ENCODE measurements at regions not wholly inside any gene's neighbourhood (a gene's known extent, or its start where the extent isn't known, plus 50 kb on each side); places are given as distances from the start of the nearest gene placed in this dataset.

GRCh38 chr5:89281766-89282553 is 399.0 kb upstream of the MEF2C start:
- TF ChIP-seq CTCF (IDR thresholded peaks at IDR 0.05; ENCODE audit: poor library complexity, severe bottlenecking): no peak
- no peak for TF ChIP-seq REST (IDR thresholded peaks at IDR 0.05; ENCODE audit: borderline replicate concordance)
- TF ChIP-seq EP300 (conservative IDR thresholded peaks at IDR 0.05; ENCODE audit: poor library complexity, severe bottlenecking): no peak
- TF ChIP-seq RAD21 (conservative IDR thresholded peaks at IDR 0.05): no peak
- TF ChIP-seq TAF1 (IDR thresholded peaks at IDR 0.05; ENCODE audit: low read depth): no peak

Measured in neural cell (in vitro differentiated cells).